PFSK-1 (cell line): ENCODE measurements at regions not wholly inside any gene's neighbourhood (a gene's known extent, or its start where the extent isn't known, plus 50 kb on each side); places are given as distances from the start of the nearest gene placed in this dataset.

Experiments
- POLR2AphosphoS5 ChIP-seq: IDR thresholded peaks from 2 replicates; pipeline ENCODE4 v1.6.1; 2012; ENCODE audit warnings: low read depth, mild to moderate bottlenecking, control low read depth, low read length, moderate library complexity
- TAF1 ChIP-seq: IDR thresholded peaks from 2 replicates; pipeline ENCODE4 v1.6.1; 2012; ENCODE audit warnings: low read length, control low read depth, borderline replicate concordance; ENCODE audit not compliant: insufficient read depth

DNA sequence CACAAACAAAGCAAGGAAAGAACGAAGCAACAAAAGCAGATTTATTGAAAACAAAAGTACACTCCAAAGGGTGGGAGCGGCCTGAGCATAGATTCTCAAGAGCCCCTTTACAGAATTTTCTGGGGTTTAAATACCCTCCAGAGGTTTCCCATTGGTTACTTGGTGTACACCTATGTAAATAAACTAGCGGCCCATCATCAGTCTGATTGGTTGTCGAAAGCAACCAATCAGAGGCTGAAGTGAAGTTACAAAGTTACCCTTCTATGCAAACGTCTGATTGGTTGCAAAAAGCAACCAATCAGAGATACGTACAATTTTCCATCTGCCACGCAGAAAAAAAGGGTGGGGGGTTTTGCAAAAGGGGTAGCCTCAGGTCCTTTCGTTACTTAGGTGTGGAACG lies 96.3 kb upstream of the UBAC2 start:
- TF ChIP-seq TAF1: no peak
- no peak for TF ChIP-seq POLR2AphosphoS5
